ENCODE measurements at regions not wholly inside any gene's neighbourhood (a gene's known extent, or its start where the extent isn't known, plus 50 kb on each side); places are given as distances from the start of the nearest gene placed in this dataset.

DNA sequence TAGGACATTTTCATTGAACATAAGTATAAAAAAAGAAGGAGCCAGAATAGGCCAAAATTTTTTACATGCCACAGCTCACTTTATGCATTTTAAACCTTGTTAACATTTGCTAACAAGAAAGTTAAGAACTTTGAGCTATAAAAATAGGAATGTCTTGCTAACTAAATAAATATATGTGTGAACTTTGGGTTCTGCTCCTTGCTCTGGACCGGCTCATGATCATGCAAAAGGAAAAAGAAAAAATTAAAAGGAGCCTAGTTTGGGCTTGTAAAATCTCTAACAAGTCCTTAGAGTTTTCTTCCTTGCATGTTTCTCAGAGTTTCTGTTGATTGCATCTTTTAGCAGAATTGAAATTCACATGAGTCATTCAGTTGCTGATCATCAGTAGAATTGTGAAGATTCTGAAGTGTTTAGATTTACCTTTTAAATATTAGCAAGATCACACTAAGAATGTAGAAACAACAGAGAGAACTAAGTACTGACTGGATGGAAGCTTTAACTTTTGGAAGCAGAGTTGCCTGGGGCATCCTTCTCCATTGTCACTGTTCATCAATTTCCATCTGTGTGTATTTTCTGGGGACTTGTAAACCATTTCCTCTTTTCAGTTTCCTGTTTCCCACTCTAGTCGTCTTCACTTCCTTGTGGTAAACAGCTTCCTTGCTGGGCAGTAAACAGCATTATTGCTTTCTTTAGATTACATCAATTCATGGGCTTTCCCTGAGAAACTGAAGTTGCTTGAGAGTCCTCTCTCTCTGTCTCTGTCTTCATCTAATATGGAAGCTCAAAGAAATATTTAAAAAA lies 458.4 kb upstream of the BTBD3 start:
- TF ChIP-seq, protein P1, sequence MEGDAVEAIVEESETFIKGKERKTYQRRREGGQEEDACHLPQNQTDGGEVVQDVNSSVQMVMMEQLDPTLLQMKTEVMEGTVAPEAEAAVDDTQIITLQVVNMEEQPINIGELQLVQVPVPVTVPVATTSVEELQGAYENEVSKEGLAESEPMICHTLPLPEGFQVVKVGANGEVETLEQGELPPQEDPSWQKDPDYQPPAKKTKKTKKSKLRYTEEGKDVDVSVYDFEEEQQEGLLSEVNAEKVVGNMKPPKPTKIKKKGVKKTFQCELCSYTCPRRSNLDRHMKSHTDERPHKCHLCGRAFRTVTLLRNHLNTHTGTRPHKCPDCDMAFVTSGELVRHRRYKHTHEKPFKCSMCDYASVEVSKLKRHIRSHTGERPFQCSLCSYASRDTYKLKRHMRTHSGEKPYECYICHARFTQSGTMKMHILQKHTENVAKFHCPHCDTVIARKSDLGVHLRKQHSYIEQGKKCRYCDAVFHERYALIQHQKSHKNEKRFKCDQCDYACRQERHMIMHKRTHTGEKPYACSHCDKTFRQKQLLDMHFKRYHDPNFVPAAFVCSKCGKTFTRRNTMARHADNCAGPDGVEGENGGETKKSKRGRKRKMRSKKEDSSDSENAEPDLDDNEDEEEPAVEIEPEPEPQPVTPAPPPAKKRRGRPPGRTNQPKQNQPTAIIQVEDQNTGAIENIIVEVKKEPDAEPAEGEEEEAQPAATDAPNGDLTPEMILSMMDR (IDR thresholded peaks at IDR 0.05), result no peak
- Histone ChIP-seq H3K9me3 (no peaks in the 10 kb centered on the region), H3K36me3 (ENCODE audit: low read depth) (no peaks in the 10 kb centered on the region), H3K4me1 (ENCODE audit: low read depth) (peaks cover 8% of the 10 kb centered on the region), H3K4me3 (no peak overlapping the region)
- no peak for DNase-seq
- ATAC-seq, result peak; percentile 21
- intact Hi-C loops (cut with DNase I, micrococcal nuclease), result no loop called here

DNA sequence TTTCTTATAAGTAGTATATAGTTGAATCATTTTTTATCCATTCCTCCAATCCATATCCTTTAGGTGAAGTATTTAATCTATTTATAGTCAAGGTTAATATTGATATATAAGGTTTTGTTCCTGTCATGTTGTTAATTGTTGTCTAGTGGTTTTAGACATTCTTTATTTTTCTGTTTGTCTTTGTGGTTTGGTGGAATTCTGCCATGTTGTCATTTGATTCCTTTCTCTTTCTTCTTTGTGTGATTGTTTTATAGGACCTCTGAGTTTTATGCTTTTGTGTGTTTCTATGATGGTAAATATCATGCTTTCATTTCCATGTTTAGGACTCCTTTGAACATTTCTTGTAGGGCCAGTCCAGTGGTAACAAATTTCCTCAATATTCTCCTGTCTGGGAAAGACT lies 450.3 kb upstream of the BTBD3 start:
- Histone ChIP-seq H3K9me3 (no peaks in the 10 kb centered on the region), H3K4me1 (ENCODE audit: low read depth) (no peaks in the 10 kb centered on the region), H3K4me3 (no peak overlapping the region), H3K36me3 (ENCODE audit: low read depth) (no peaks in the 10 kb centered on the region)
- ATAC-seq, result no peak
- TF ChIP-seq, protein P1 (IDR thresholded peaks at IDR 0.05), result no peak
- intact Hi-C loops (cut with DNase I, micrococcal nuclease), result no loop called here
- DNase-seq, result no peak

DNA sequence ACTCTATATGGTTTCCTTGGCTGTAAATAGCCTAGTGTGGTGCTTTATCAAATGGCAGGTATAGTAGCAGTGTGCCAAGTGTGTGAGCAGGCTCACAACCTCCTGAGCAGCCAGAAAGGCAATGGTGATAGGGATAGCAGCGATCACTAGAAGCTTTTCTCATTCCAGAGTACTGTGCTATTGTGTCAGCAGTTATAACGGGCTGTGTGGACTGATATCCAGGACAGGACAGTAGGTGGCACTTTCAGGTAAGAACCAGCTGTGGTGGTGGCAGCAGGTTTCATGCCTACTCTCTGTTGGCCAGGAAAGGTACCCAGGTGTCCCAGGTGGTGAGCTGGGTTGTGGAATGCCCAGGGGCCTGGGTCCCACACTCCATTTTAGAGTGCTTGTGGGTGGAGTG lies 448.8 kb upstream of the BTBD3 start:
- ATAC-seq (no peak), DNase-seq (no peak)
- H3K4me3 ChIP-seq, result no peak overlapping the region
- intact Hi-C loops (cut with DNase I, micrococcal nuclease), result no loop called here
- H3K9me3 ChIP-seq, result no peaks in the 10 kb centered on the region
- no peaks in the 10 kb centered on the region for H3K4me1 ChIP-seq (ENCODE audit: low read depth)
- H3K36me3 ChIP-seq (ENCODE audit: low read depth), result no peaks in the 10 kb centered on the region
- TF ChIP-seq, protein P1 (IDR thresholded peaks at IDR 0.05), result no peak

DNA sequence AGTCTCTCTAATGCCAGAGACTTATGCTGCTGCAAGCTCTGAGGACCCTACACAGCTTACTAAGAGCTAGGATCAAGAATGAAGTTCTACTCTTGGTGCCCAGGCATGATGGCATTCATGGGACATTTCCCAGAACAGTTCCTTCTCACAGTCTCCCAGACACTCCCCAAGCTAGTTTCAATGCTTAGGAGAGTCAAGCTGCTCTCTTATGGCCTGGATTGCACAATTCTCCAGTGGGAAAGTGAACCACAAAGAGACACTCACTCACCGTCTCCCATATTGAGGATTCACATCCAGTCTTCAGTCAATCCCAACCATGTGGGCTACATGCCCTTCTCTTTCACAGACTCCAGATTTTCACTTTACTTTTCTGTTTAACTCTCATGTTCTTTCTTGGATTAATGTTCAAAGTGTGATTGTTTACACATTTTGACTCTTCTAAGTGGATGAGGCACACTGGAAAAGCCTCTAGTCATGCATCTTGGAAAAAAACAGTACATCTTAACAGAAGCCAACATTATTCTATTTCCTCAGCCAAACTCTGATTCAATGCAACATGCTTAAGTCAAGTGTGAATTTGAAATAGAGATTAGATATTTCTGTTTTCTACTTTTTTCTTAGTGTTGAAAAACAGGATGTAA lies 447.8 kb upstream of the BTBD3 start:
- Histone ChIP-seq H3K4me3 (no peak overlapping the region), H3K9me3 (no peaks in the 10 kb centered on the region), H3K4me1 (ENCODE audit: low read depth) (no peaks in the 10 kb centered on the region), H3K36me3 (ENCODE audit: low read depth) (no peaks in the 10 kb centered on the region)
- DNase-seq (no peak), ATAC-seq (no peak)
- intact Hi-C loops (cut with DNase I, micrococcal nuclease), result no loop called here
- TF ChIP-seq, protein P1 (IDR thresholded peaks at IDR 0.05), result no peak

DNA sequence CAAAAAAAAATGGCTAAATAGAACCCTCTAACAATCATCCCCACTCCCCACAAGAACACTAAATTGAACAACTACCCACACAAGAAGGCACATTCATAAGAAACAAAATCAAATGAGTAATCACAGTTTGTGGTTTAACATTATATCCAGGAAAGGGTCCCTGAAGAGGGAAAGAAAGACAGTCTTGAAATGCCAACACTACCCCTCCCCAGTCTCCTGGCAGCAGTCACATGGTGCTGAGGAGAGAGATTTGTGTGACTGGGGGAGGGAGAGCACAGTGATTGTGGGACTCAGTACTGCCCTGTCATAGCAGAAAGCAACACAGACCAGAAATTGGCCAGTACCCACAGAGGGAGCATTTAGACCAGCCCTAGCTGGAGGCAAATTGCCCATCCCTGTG lies 443.7 kb upstream of the BTBD3 start:
- no peaks in the 10 kb centered on the region for H3K9me3 ChIP-seq
- no peaks in the 10 kb centered on the region for H3K4me1 ChIP-seq (ENCODE audit: low read depth)
- DNase-seq, result no peak
- no peak overlapping the region for H3K4me3 ChIP-seq
- ATAC-seq, result no peak
- no peaks in the 10 kb centered on the region for H3K36me3 ChIP-seq (ENCODE audit: low read depth)
- TF ChIP-seq, protein P1 (IDR thresholded peaks at IDR 0.05), result no peak
- intact Hi-C loops (cut with DNase I, micrococcal nuclease), result no loop called here

All from mucosa of descending colon (tissue), 3 donors.